Immature natural killer cell (primary cell): ENCODE measurements at regions not wholly inside any gene's neighbourhood (a gene's known extent, or its start where the extent isn't known, plus 50 kb on each side); places are given as distances from the start of the nearest gene placed in this dataset.
A peak's percentile ranks its signal among the peaks of the same experiment; 100 is the strongest.

Experiments
- DNase-seq, 3 donors: peaks; one replicate each; pipeline ENCODE4 v3.0.0; 2022; ENCODE audit warnings: mixed read lengths in 1 of 3
- H3K27ac Mint-ChIP-seq, 6 donors: one replicate each; pipeline ENCODE4 v1.8.0; 2020; ENCODE audit warnings: mixed read lengths in 6 of 6, mild to moderate bottlenecking in 5 of 6, inconsistent platforms in 4 of 6, moderate library complexity in 3 of 6
- H3K27me3 Mint-ChIP-seq, 3 donors: one replicate each; pipeline ENCODE4 v1.8.0; 2020 to 2021; ENCODE audit warnings: low read depth in 3 of 3, mild to moderate bottlenecking in 3 of 3, mixed read lengths in 3 of 3, moderate library complexity in 3 of 3, inconsistent platforms in 1 of 3
- H3K36me3 Mint-ChIP-seq, 3 donors: one replicate each; pipeline ENCODE4 v1.8.0; 2020; ENCODE audit warnings: mixed read lengths in 3 of 3, inconsistent platforms in 2 of 3, mild to moderate bottlenecking in 2 of 3
- H3K4me1 Mint-ChIP-seq, 2 donors: one replicate each; pipeline ENCODE4 v1.8.0; 2020; ENCODE audit warnings: inconsistent platforms in 2 of 2, mild to moderate bottlenecking in 2 of 2, mixed read lengths in 2 of 2, moderate library complexity in 1 of 2
- H3K4me3 Mint-ChIP-seq, 5 donors: one replicate each; pipeline ENCODE4 v1.8.0; 2020; ENCODE audit warnings: mild to moderate bottlenecking in 5 of 5, mixed read lengths in 5 of 5, inconsistent platforms in 3 of 5, moderate library complexity in 3 of 5
- H3K9me3 Mint-ChIP-seq, 6 donors: one replicate each; pipeline ENCODE4 v1.8.0; 2020; ENCODE audit warnings: mild to moderate bottlenecking in 6 of 6, mixed read lengths in 6 of 6, inconsistent platforms in 4 of 6, moderate library complexity in 3 of 6

GRCh38 chr20:51097351-51098120, 74.6 kb upstream of the KCNG1 start:
- H3K27ac Mint-ChIP-seq: no peak overlapping the region
- H3K4me3 Mint-ChIP-seq: no peak overlapping the region
- H3K9me3 Mint-ChIP-seq: no peaks in the 10 kb centered on the region

GRCh38 chr20:51096582-51097267, 73.8 kb upstream of the KCNG1 start:
- Mint-ChIP-seq H3K36me3 (no peaks in the 10 kb centered on the region), H3K27me3 (peaks cover 10 to 15% (median 10%) of the 10 kb centered on the region in 3 donors), H3K9me3 (no peaks in the 10 kb centered on the region), H3K27ac (no peak overlapping the region), H3K4me1 (peaks cover 8 to 10% of the 10 kb centered on the region in 2 donors), H3K4me3 (no peak overlapping the region)
- no peak for DNase-seq

More at GRCh38 chr20:51097351-51098120, 74.6 kb upstream of the KCNG1 start:
- DNase-seq: no peak
- Mint-ChIP-seq H3K4me1 (peaks cover under 1 to 2% of the 10 kb centered on the region in 2 donors), H3K36me3 (no peaks in the 10 kb centered on the region), H3K27me3 (peaks cover 6 to 12% (median 7%) of the 10 kb centered on the region in 3 donors)

GRCh38 chr20:51095633-51096521, 73.0 kb upstream of the KCNG1 start:
- Mint-ChIP-seq H3K27me3 (peaks cover 14 to 17% (median 15%) of the 10 kb centered on the region in 3 donors), H3K9me3 (no peaks in the 10 kb centered on the region), H3K4me1 (peaks cover 11 to 14% of the 10 kb centered on the region in 2 donors), H3K27ac (no peak overlapping the region), H3K4me3 (no peak overlapping the region), H3K36me3 (no peaks in the 10 kb centered on the region)
- DNase-seq: no peak

- Mint-ChIP-seq H3K4me3 (no peak overlapping the region), H3K4me1 (peaks cover 11 to 14% of the 10 kb centered on the region in 2 donors), H3K27ac (no peak overlapping the region), H3K27me3 (peaks cover 15 to 19% (median 16%) of the 10 kb centered on the region in 3 donors), H3K9me3 (no peaks in the 10 kb centered on the region), H3K36me3 (no peaks in the 10 kb centered on the region)
- DNase-seq: no peak
These were observed 71.3 kb upstream of the KCNG1 start for GRCh38 chr20:51094221-51094620.

GRCh38 chr20:51093240-51093763, 70.4 kb upstream of the KCNG1 start:
- Mint-ChIP-seq H3K36me3 (no peaks in the 10 kb centered on the region), H3K4me1 (peaks cover 11 to 14% of the 10 kb centered on the region in 2 donors), H3K4me3 (no peak overlapping the region), H3K9me3 (peaks cover 0 to 1% (median 0%) of the 10 kb centered on the region in 6 donors), H3K27me3 (peaks cover 12 to 18% (median 17%) of the 10 kb centered on the region in 3 donors), H3K27ac (no peak overlapping the region)
- DNase-seq: no peak

GRCh38 chr20:51092338-51092737, 69.4 kb upstream of the KCNG1 start:
- H3K27ac Mint-ChIP-seq: no peak overlapping the region
- no peak for DNase-seq
- H3K9me3 Mint-ChIP-seq: peaks cover 0 to 1% (median 0%) of the 10 kb centered on the region in 6 donors
- H3K4me1 Mint-ChIP-seq: peaks cover 11 to 14% of the 10 kb centered on the region in 2 donors
- H3K36me3 Mint-ChIP-seq: no peaks in the 10 kb centered on the region
- peaks cover 12 to 18% (median 17%) of the 10 kb centered on the region in 3 donors for H3K27me3 Mint-ChIP-seq
- H3K4me3 Mint-ChIP-seq: peak overlapping the region in 1 of 5 donors; percentile 8

- Mint-ChIP-seq H3K36me3 (no peaks in the 10 kb centered on the region), H3K9me3 (peaks cover 0 to 1% (median 0%) of the 10 kb centered on the region in 6 donors), H3K4me1 (peaks cover 11 to 14% of the 10 kb centered on the region in 2 donors), H3K27me3 (peaks cover 12 to 21% (median 18%) of the 10 kb centered on the region in 3 donors), H3K4me3 (peak overlapping the region in 1 of 5 donors; percentile 18), H3K27ac (no peak overlapping the region)
- DNase-seq: no peak
These were observed 68.7 kb upstream of the KCNG1 start for GRCh38 chr20:51091406-51092195.

- H3K27me3 Mint-ChIP-seq: peaks cover 15 to 23% (median 18%) of the 10 kb centered on the region in 3 donors
- H3K27ac Mint-ChIP-seq: no peak overlapping the region
- H3K4me3 Mint-ChIP-seq: no peak overlapping the region
- H3K9me3 Mint-ChIP-seq: peaks cover 0 to 1% (median 0%) of the 10 kb centered on the region in 6 donors
- DNase-seq: no peak
- peaks cover 11 to 14% of the 10 kb centered on the region in 2 donors for H3K4me1 Mint-ChIP-seq
- no peaks in the 10 kb centered on the region for H3K36me3 Mint-ChIP-seq
These were observed 66.9 kb upstream of the KCNG1 start for GRCh38 chr20:51089840-51090239.

- Mint-ChIP-seq H3K36me3 (no peaks in the 10 kb centered on the region), H3K27me3 (peaks cover 13 to 22% (median 18%) of the 10 kb centered on the region in 3 donors), H3K9me3 (peaks cover 0 to 1% (median 0%) of the 10 kb centered on the region in 6 donors), H3K4me1 (peaks cover 11 to 14% of the 10 kb centered on the region in 2 donors), H3K27ac (no peak overlapping the region), H3K4me3 (no peak overlapping the region)
- DNase-seq: no peak
These were observed 66.4 kb upstream of the KCNG1 start for GRCh38 chr20:51089272-51089781.

GRCh38 chr20:51087266-51087665, 64.4 kb upstream of the KCNG1 start:
- Mint-ChIP-seq H3K4me3 (no peak overlapping the region), H3K27ac (no peak overlapping the region), H3K4me1 (peaks cover 8 to 9% of the 10 kb centered on the region in 2 donors), H3K9me3 (peaks cover 0 to 1% (median 0%) of the 10 kb centered on the region in 6 donors), H3K36me3 (no peaks in the 10 kb centered on the region), H3K27me3 (peaks cover 12 to 23% (median 16%) of the 10 kb centered on the region in 3 donors)
- DNase-seq: no peak

GRCh38 chr20:51085769-51086168, 62.9 kb upstream of the KCNG1 start:
- H3K4me3 Mint-ChIP-seq: no peak overlapping the region
- no peak for DNase-seq
- no peaks in the 10 kb centered on the region for H3K4me1 Mint-ChIP-seq
- H3K27ac Mint-ChIP-seq: no peak overlapping the region
- no peaks in the 10 kb centered on the region for H3K36me3 Mint-ChIP-seq
- peaks cover 7 to 13% (median 10%) of the 10 kb centered on the region in 3 donors for H3K27me3 Mint-ChIP-seq
- H3K9me3 Mint-ChIP-seq: peaks cover 0 to 1% (median 0%) of the 10 kb centered on the region in 6 donors

GRCh38 chr20:51084593-51085377, 61.9 kb upstream of the KCNG1 start:
- Mint-ChIP-seq H3K4me3 (no peak overlapping the region), H3K27me3 (peaks cover 10 to 12% (median 10%) of the 10 kb centered on the region in 3 donors), H3K36me3 (no peaks in the 10 kb centered on the region), H3K9me3 (peaks cover 0 to 1% (median 0%) of the 10 kb centered on the region in 6 donors), H3K27ac (no peak overlapping the region), H3K4me1 (no peaks in the 10 kb centered on the region)
- no peak for DNase-seq
